Gastroesophageal sphincter (tissue), 4 donors: ENCODE measurements at regions not wholly inside any gene's neighbourhood (a gene's known extent, or its start where the extent isn't known, plus 50 kb on each side); places are given as distances from the start of the nearest gene placed in this dataset.

Experiments used
- ATAC-seq: fragments of 150-250 bp; one replicate; pipeline ENCODE4 v1.9.1; 2016; ENCODE audit warnings: mild to moderate bottlenecking, moderate library complexity
- H3K27ac ChIP-seq, 4 donors: fragments of 200-600 bp; sonication (generic) in 3 of 4; 1 replicate in 3 of 4; 2 replicates in 1 of 4; pipeline ENCODE4 v1.5.1; 2016 to 2019
- H3K27me3 ChIP-seq: fragments of 200-600 bp; sonication (generic); one replicate; pipeline ENCODE4 v1.5.1; 2019
- H3K36me3 ChIP-seq, 2 donors: fragments of 200-600 bp; sonication (generic); one replicate each; pipeline ENCODE4 v1.5.1; 2019; ENCODE audit warnings: control low read depth in 1 of 2
- H3K4me1 ChIP-seq, 3 donors: fragments of 200-600 bp; sonication (generic); 1 replicate in 2 of 3; 2 replicates in 1 of 3; pipeline ENCODE4 v1.5.1; 2016 to 2019; ENCODE audit warnings: control low read depth in 2 of 3
- H3K4me3 ChIP-seq, 2 donors: fragments of 200-600 bp; sonication (generic); one replicate each; pipeline ENCODE4 v1.5.1; 2019; ENCODE audit warnings: mild to moderate bottlenecking in 1 of 2, moderate library complexity in 1 of 2
- H3K9me3 ChIP-seq, 3 donors: fragments of 200-600 bp; sonication (generic); one replicate each; pipeline ENCODE4 v1.5.1; 2017 to 2019; ENCODE audit warnings: control low read depth in 2 of 3
- CTCF ChIP-seq, 4 experiments: fragments of 200-600 bp in 2 of 4; fragments of 450-650 bp in 2 of 4; sonication (generic) in 1 of 4; IDR thresholded peaks; one replicate each; pipeline ENCODE4 v1.5.1; 2017 to 2019; ENCODE audit warnings: antibody characterized with exemption in 4 of 4, mild to moderate bottlenecking in 2 of 4, moderate library complexity in 2 of 4
- EP300 ChIP-seq: sonication (generic); formaldehyde crosslinking; IDR thresholded peaks from one replicate; pipeline ENCODE4 v1.6.1; 2017; ENCODE audit warnings: antibody characterized with exemption, mild to moderate bottlenecking
- POLR2A ChIP-seq, 2 donors: fragments of 450-650 bp; IDR thresholded peaks; one replicate each; pipeline ENCODE4 v1.6.1; 2017; ENCODE audit warnings: antibody characterized with exemption in 2 of 2, mild to moderate bottlenecking in 2 of 2, moderate library complexity in 1 of 2
- POLR2AphosphoS5 ChIP-seq: sonication (generic); formaldehyde crosslinking; IDR thresholded peaks from one replicate; pipeline ENCODE4 v1.6.1; 2017; ENCODE audit warnings: antibody characterized with exemption
- WGBS, 2 donors: methylation state at CpG; one replicate each; pipeline ENCODE4 v1.1.5; 2018; ENCODE audit warnings: low coverage in 1 of 2; 5-methylcytosine and 5-hydroxymethylcytosine counted together

- H3K4me1 ChIP-seq = peaks cover 5 to 34% (median 16%) of the 10 kb centered on the region in 3 donors
- peak overlapping the region in 1 of 4 donors; percentile 44 for H3K27ac ChIP-seq
- no peaks in the 10 kb centered on the region for H3K27me3 ChIP-seq
- WGBS, 2 donors = 61 to 64% methylated on average over 5 to 6 of the region's 6 CpGs
- ATAC-seq = no peak
- H3K36me3 ChIP-seq = no peaks in the 10 kb centered on the region
- TF ChIP-seq EP300 (no peak), POLR2AphosphoS5 (no peak), CTCF (IDR thresholded peaks at IDR 0.05) (no peak), POLR2A (IDR thresholded peaks at IDR 0.05) (no peak)
- no peaks in the 10 kb centered on the region for H3K9me3 ChIP-seq
- no peak overlapping the region for H3K4me3 ChIP-seq
Measured at GRCh38 chr10:3475367-3475766, 302.8 kb upstream of the PITRM1 start.

GRCh38 chr10:3474266-3474665, 301.7 kb upstream of the PITRM1 start:
- Histone ChIP-seq H3K4me1 (peaks cover 8 to 45% (median 22%) of the 10 kb centered on the region in 3 donors), H3K36me3 (no peaks in the 10 kb centered on the region), H3K4me3 (no peak overlapping the region), H3K27ac (peak overlapping the region in 2 of 4 donors; percentile 21 to 92), H3K9me3 (no peaks in the 10 kb centered on the region), H3K27me3 (no peaks in the 10 kb centered on the region)
- no peak for ATAC-seq
- 93 to 97% methylated on average over 6 to 8 of the region's 8 CpGs for WGBS, 2 donors
- TF ChIP-seq CTCF (IDR thresholded peaks at IDR 0.05) (no peak), EP300 (no peak), POLR2A (IDR thresholded peaks at IDR 0.05) (no peak), POLR2AphosphoS5 (no peak)

- no peaks in the 10 kb centered on the region for H3K36me3 ChIP-seq
- peak overlapping the region; percentile 89 to 99 (median 92) for H3K27ac ChIP-seq
- no peaks in the 10 kb centered on the region for H3K27me3 ChIP-seq
- H3K9me3 ChIP-seq = no peaks in the 10 kb centered on the region
- H3K4me1 ChIP-seq = peaks cover 12 to 55% (median 26%) of the 10 kb centered on the region in 3 donors
- WGBS, 2 donors = 90 to 94% methylated on average over 4 to 9 of the region's 9 CpGs
- no peak overlapping the region for H3K4me3 ChIP-seq
- TF ChIP-seq POLR2A (IDR thresholded peaks at IDR 0.05) (no peak), CTCF (IDR thresholded peaks at IDR 0.05) (no peak), EP300 (no peak), POLR2AphosphoS5 (no peak)
- no peak for ATAC-seq
Measured at GRCh38 chr10:3473271-3473670, 300.7 kb upstream of the PITRM1 start.

GRCh38 chr10:3472287-3473051, 299.9 kb upstream of the PITRM1 start:
- H3K4me1 ChIP-seq = peaks cover 15 to 63% (median 31%) of the 10 kb centered on the region in 3 donors

GRCh38 chr10:3471927-3472286, 299.3 kb upstream of the PITRM1 start:
- 40 to 93% methylated on average over 4 to 8 of the region's 8 CpGs for WGBS, 2 donors
- ATAC-seq = no peak
- peak overlapping the region in 1 of 2 donors; percentile 37 for H3K4me3 ChIP-seq
- peaks cover 15 to 69% (median 31%) of the 10 kb centered on the region in 3 donors for H3K4me1 ChIP-seq
- no peaks in the 10 kb centered on the region for H3K36me3 ChIP-seq
- no peaks in the 10 kb centered on the region for H3K27me3 ChIP-seq
- H3K9me3 ChIP-seq = no peaks in the 10 kb centered on the region
- peak overlapping the region; percentile 89 to 99 (median 92) for H3K27ac ChIP-seq
- no peak for TF ChIP-seq POLR2AphosphoS5
- no peak for TF ChIP-seq CTCF (IDR thresholded peaks at IDR 0.05)
- no peak for TF ChIP-seq EP300
- TF ChIP-seq POLR2A (IDR thresholded peaks at IDR 0.05) = no peak

More at GRCh38 chr10:3472287-3473051, 299.9 kb upstream of the PITRM1 start:
- peak; percentile 71 for ATAC-seq
- TF ChIP-seq POLR2A (IDR thresholded peaks at IDR 0.05) (no peak), POLR2AphosphoS5 (peak; percentile 92), EP300 (peak; percentile 12)
- H3K27ac ChIP-seq = peak overlapping the region; percentile 89 to 99 (median 92)
- no peaks in the 10 kb centered on the region for H3K36me3 ChIP-seq
- no peaks in the 10 kb centered on the region for H3K9me3 ChIP-seq
- 7 to 12% methylated on average over 14 to 16 of the region's 16 CpGs for WGBS, 2 donors
- H3K27me3 ChIP-seq = no peaks in the 10 kb centered on the region
- peak overlapping the region; percentile 37 to 39 for H3K4me3 ChIP-seq
